HepG2 (cell line): ENCODE measurements at regions not wholly inside any gene's neighbourhood (a gene's known extent, or its start where the extent isn't known, plus 50 kb on each side); places are given as distances from the start of the nearest gene placed in this dataset.

ENCODE experiments used
- ARID5B ChIP-seq: IDR thresholded peaks from 2 replicates; pipeline ENCODE4 v1.4.0; 2020; ENCODE audit warnings: mild to moderate bottlenecking, missing genetic modification reagents
- ATF7 ChIP-seq, 2 experiments: fragments of 450-650 bp in 1 of 2; sonication (generic) in 1 of 2; formaldehyde crosslinking in 1 of 2; IDR thresholded peaks; 2 replicates each; pipeline versions ENCODE4 v1.4.0 to v1.6.1; 2016 to 2020; ENCODE audit warnings: antibody characterized with exemption in 1 of 2, mild to moderate bottlenecking in 1 of 2, missing genetic modification reagents in 1 of 2
- BATF2 ChIP-seq: sonication (generic); formaldehyde crosslinking; IDR thresholded peaks from 2 replicates; pipeline ENCODE4 v1.8.0; 2022; ENCODE audit warnings: mild to moderate bottlenecking, missing genetic modification reagents, moderate library complexity
- BCL6 ChIP-seq: IDR thresholded peaks from 2 replicates; pipeline ENCODE4 v1.6.1; 2016; ENCODE audit warnings: missing genetic modification reagents, missing compliant biosample characterization
- ELF1 ChIP-seq: sonication (generic); formaldehyde crosslinking; IDR thresholded peaks from 2 replicates; pipeline ENCODE4 v1.4.0; 2020; ENCODE audit warnings: missing genetic modification reagents
- FOXA1 ChIP-seq, 2 experiments: fragments of 450-650 bp in 1 of 2; sonication (generic) in 1 of 2; formaldehyde crosslinking in 1 of 2; IDR thresholded peaks; 2 replicates each; pipeline versions ENCODE4 v1.4.0 to v1.6.1; 2016 to 2020; ENCODE audit warnings: missing genetic modification reagents in 1 of 2
- FOXJ3 ChIP-seq: sonication (generic); formaldehyde crosslinking; IDR thresholded peaks from 2 replicates; pipeline ENCODE4 v1.4.0; 2020; ENCODE audit warnings: missing genetic modification reagents, mild to moderate bottlenecking, borderline replicate concordance
- HNRNPK ChIP-seq: fragments of 200-400 bp; formaldehyde crosslinking; IDR thresholded peaks from 2 replicates; pipeline ENCODE4 v1.6.1; 2018; ENCODE audit warnings: low read length, low read depth, moderate library complexity, mild to moderate bottlenecking; ENCODE audit not compliant: poor library complexity, severe bottlenecking
- HNRNPUL1 ChIP-seq: fragments of 200-400 bp; formaldehyde crosslinking; IDR thresholded peaks from 2 replicates; pipeline ENCODE4 v1.6.1; 2017; ENCODE audit warnings: low read depth, mild to moderate bottlenecking, low read length, moderate library complexity
- HOXA5 ChIP-seq: sonication (generic); formaldehyde crosslinking; IDR thresholded peaks from 2 replicates; pipeline ENCODE4 v1.4.0; 2020; ENCODE audit warnings: missing genetic modification reagents
- KAT2B ChIP-seq: fragments of 150-350 bp; IDR thresholded peaks from 2 replicates; pipeline ENCODE4 v1.6.1; 2014; ENCODE audit warnings: low read depth, low read length, borderline replicate concordance
- TBX2 ChIP-seq: sonication (generic); formaldehyde crosslinking; IDR thresholded peaks from 2 replicates; pipeline ENCODE4 v1.5.0; 2020; ENCODE audit warnings: missing genetic modification reagents, mild to moderate bottlenecking, borderline replicate concordance
- THAP11 ChIP-seq: IDR thresholded peaks from 2 replicates; pipeline ENCODE4 v1.6.1; 2016; ENCODE audit warnings: missing biosample characterization, missing genetic modification reagents
- TSC22D2 ChIP-seq: sonication (generic); formaldehyde crosslinking; IDR thresholded peaks from 2 replicates; pipeline ENCODE4 v1.5.1; 2020; ENCODE audit warnings: missing genetic modification reagents, mild to moderate bottlenecking, borderline replicate concordance
- ZBTB21 ChIP-seq: sonication (generic); formaldehyde crosslinking; IDR thresholded peaks from 2 replicates; pipeline ENCODE4 v1.4.0; 2020; ENCODE audit warnings: missing genetic modification reagents
- ZNF572 ChIP-seq: sonication (generic); formaldehyde crosslinking; IDR thresholded peaks from 2 replicates; pipeline ENCODE4 v1.5.1; 2020; ENCODE audit warnings: mild to moderate bottlenecking, missing genetic modification reagents
- ZNF83 ChIP-seq: sonication (generic); formaldehyde crosslinking; IDR thresholded peaks from 2 replicates; pipeline ENCODE4 v1.4.0; 2020; ENCODE audit warnings: missing genetic modification reagents, mild to moderate bottlenecking, borderline replicate concordance
- TF ChIP-seq, protein P1 (sequence below): sonication (generic); formaldehyde crosslinking; IDR thresholded peaks from 2 replicates; pipeline ENCODE4 v1.4.0; 2020; ENCODE audit warnings: missing genetic modification reagents
- TF ChIP-seq, protein P2 (sequence below): sonication (generic); formaldehyde crosslinking; IDR thresholded peaks from 2 replicates; pipeline ENCODE4 v1.5.0; 2020; ENCODE audit warnings: mild to moderate bottlenecking, missing genetic modification reagents, moderate library complexity
- TF ChIP-seq, protein P3 (sequence below): sonication (generic); formaldehyde crosslinking; IDR thresholded peaks from 2 replicates; pipeline ENCODE4 v1.4.0; 2020; ENCODE audit warnings: missing genetic modification reagents, borderline replicate concordance

- TF ChIP-seq ARID5B (peak; percentile 46; the same call in 1 of the 2 replicates), HNRNPK (no peak), BCL6 (CRISPR knock-in tag) (no peak), BATF2 (CRISPR knock-in tag) (no peak), KAT2B (no peak), TBX2 (CRISPR knock-in tag) (peak; percentile 57; the same call in 1 of the 2 replicates), FOXA1 (IDR thresholded peaks at IDR 0.05) (no peak), FOXA1 (CRISPR knock-in tag; IDR thresholded peaks at IDR 0.05) (no peak), HOXA5 (CRISPR knock-in tag) (no peak), ZNF572 (no peak), ZNF83 (no peak), HNRNPUL1 (no peak), ELF1 (CRISPR knock-in tag) (no peak), ATF7 (IDR thresholded peaks at IDR 0.05) (no peak), ATF7 (CRISPR knock-in tag; IDR thresholded peaks at IDR 0.05) (no peak), FOXJ3 (CRISPR knock-in tag) (no peak), TSC22D2 (CRISPR knock-in tag) (no peak), ZBTB21 (no peak), THAP11 (CRISPR knock-in tag) (no peak)
- TF ChIP-seq, protein P1, sequence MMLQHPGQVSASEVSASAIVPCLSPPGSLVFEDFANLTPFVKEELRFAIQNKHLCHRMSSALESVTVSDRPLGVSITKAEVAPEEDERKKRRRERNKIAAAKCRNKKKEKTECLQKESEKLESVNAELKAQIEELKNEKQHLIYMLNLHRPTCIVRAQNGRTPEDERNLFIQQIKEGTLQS: peak; percentile 85
- TF ChIP-seq, protein P2, sequence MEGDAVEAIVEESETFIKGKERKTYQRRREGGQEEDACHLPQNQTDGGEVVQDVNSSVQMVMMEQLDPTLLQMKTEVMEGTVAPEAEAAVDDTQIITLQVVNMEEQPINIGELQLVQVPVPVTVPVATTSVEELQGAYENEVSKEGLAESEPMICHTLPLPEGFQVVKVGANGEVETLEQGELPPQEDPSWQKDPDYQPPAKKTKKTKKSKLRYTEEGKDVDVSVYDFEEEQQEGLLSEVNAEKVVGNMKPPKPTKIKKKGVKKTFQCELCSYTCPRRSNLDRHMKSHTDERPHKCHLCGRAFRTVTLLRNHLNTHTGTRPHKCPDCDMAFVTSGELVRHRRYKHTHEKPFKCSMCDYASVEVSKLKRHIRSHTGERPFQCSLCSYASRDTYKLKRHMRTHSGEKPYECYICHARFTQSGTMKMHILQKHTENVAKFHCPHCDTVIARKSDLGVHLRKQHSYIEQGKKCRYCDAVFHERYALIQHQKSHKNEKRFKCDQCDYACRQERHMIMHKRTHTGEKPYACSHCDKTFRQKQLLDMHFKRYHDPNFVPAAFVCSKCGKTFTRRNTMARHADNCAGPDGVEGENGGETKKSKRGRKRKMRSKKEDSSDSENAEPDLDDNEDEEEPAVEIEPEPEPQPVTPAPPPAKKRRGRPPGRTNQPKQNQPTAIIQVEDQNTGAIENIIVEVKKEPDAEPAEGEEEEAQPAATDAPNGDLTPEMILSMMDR (CRISPR knock-in tag): no peak
- TF ChIP-seq, protein P3, sequence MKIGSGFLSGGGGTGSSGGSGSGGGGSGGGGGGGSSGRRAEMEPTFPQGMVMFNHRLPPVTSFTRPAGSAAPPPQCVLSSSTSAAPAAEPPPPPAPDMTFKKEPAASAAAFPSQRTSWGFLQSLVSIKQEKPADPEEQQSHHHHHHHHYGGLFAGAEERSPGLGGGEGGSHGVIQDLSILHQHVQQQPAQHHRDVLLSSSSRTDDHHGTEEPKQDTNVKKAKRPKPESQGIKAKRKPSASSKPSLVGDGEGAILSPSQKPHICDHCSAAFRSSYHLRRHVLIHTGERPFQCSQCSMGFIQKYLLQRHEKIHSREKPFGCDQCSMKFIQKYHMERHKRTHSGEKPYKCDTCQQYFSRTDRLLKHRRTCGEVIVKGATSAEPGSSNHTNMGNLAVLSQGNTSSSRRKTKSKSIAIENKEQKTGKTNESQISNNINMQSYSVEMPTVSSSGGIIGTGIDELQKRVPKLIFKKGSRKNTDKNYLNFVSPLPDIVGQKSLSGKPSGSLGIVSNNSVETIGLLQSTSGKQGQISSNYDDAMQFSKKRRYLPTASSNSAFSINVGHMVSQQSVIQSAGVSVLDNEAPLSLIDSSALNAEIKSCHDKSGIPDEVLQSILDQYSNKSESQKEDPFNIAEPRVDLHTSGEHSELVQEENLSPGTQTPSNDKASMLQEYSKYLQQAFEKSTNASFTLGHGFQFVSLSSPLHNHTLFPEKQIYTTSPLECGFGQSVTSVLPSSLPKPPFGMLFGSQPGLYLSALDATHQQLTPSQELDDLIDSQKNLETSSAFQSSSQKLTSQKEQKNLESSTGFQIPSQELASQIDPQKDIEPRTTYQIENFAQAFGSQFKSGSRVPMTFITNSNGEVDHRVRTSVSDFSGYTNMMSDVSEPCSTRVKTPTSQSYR: no peak
Measured at GRCh38 chr6:81561071-81561564, 191.4 kb downstream of the TENT5A start (continued).
